NCI-H1048 (cell line): ENCODE measurements at regions not wholly inside any gene's neighbourhood (a gene's known extent, or its start where the extent isn't known, plus 50 kb on each side); places are given as distances from the start of the nearest gene placed in this dataset.
"Not testable (repeated sequence)": the region's sequence is repeated elsewhere in the genome, so short reads cannot be mapped to it uniquely, and the experiment has no call there.

Experiments used
- DNase-seq: peaks from one replicate; lab custom pipeline; 2025; lab: John Stamatoyannopoulos, UW

GRCh38 chr5:38678697-38679096, 122.3 kb upstream of the LIFR start:
- DNase-seq = not testable (repeated sequence)

DNA sequence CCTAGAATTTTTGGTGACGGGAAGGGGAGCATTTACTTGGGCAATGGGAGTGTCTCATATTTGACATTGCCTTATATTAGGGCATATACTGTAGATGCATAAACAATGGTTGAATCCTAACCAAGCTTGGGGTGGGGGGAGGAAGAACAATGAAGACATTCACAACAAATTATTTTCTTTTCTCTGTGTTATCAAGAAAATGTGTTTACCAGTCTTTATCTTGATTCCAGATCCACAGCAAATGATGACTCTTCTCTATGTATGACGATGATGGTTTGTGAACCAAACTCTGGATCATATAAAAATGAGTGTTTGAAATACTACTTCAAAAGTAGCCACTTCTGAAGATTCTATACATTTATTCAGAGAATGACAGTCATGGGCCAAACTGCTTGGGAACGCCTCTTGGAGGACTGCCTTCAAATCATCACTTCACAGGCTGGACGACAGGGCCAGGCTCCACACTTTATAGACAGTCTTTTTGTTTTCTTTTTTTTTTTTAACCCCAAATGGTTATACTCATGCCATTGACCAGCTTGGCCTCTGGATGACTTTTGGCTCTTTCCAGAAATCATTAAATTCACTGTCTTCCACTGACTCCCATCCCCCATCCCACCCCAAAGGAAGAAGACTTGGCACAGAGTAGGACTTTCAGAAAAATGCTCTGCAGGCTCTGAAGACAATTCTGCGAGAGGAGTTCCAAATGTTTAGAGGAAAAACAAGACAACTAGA, 123.8 kb upstream of the LIFR start:
- DNase-seq = no peak

- DNase-seq = no peak
These were observed 124.7 kb upstream of the LIFR start for GRCh38 chr5:38681029-38681706.

DNA sequence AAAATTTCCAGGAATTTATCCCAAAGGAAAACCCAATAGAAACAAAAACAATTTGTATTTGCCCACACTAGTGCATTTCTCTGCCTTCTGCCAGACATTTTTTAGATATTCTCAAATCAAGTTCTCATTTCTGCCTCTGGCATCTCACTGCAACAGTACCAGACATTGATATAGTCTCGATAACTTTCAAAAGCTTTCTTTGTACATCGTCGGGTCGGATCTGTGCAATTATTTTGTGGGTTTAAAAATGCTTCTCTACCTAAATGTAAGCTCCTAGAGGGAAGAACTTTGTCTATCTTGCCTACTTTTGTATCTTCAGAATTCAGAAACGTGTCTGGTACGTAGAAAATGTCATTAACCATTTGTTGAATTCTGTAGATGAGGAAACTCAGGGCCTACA, 125.5 kb upstream of the LIFR start:
- no peak for DNase-seq

DNA sequence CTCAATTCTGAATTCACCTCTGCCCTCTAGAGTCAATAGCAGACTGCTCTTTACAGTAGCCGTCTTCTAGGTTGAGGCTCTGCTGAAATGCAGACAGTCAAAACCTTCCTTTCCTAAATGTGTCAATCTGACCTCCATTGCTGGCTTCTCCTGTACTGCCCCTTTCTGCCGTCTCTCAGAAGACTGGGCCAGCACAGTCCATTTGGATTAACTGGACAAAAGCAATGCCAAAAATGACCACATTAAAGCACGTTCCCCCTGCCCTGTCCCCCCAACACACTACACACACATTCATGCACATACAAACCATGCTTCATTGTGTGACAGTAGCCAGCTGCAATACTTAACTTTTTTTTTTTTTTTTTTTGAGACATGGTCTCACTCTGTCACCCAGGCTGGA, 130.2 kb upstream of the LIFR start:
- DNase-seq = no peak

DNA sequence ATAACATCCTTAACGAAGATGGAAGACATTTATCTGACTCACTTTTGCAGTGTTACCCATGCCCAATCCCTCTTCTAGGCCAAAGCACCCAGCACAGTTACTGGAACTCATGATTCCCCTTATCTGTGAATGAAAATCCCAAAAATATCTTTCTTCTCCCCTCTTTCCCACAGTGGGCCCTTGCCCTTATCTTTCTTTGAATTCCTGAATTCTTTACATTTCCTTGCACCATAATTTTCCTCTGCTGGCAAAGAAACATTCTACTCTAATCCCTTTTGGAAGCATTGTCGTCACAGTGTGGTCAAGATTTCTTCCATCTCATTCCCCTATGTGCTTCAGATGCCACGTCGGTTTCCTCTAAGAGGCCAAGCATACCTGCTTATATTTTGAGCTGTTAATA, 135.9 kb upstream of the LIFR start:
- DNase-seq = no peak

DNA sequence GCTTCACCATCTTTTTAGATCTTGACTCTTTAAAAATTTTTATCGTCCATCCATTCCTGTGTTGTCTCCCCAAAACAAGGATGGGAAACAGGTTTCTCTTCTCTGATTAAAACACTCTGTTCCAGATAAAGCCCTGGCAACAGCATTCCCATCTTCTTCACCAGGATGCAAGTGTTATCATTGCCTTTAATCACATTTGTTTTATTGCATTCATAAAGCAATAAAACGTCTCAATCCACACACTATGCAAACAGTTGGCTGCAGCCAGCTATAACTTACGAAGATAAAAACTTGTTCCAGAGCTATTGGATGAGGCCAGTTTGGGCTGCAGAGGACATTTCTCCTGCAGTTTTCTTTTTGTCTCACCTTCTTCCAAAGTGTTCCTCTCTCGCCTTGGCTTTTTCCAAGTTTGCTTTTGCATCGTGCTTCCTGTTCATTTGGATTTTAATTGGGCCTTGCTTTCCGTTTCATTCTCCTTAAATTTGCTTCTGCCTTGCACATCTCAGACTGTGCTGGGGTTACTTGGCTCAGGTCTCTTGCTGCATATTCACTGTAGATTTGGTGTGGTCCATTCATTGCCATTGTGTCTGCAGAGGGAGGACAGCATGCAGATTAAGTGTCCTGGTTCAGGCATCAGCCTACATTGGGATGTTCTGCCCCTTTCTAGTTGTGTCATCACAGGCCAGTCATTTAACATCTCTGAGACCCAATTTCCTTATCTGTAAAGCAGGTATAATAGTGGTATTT, 136.5 kb upstream of the LIFR start:
- DNase-seq = no peak

- DNase-seq = no peak
These were observed 138.8 kb upstream of the LIFR start for GRCh38 chr5:38695021-38695958.

- no peak for DNase-seq
These were observed 140.6 kb upstream of the LIFR start for GRCh38 chr5:38697013-38697412.

- DNase-seq = not testable (repeated sequence)
These were observed 140.3 kb upstream of the OSMR start for GRCh38 chr5:38705529-38705928.

DNA sequence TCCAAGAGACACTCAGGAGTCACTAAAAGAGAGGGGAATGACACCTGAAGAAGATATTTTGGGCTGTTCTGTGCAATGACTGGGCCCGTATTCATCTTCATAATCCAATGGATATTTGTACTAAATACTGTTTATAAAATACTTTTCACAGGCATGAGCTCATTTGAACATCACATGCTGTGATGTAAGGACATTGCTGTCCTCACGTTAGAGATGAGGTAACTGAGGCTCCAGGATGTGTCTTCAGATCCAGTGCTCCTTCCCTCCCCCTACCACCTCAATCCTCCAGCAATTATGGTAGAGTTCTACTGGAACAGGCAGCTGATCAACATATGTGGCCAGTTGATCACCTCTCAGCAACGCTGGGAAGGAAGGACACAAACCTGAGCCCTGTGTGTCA, 139.4 kb upstream of the OSMR start:
- DNase-seq = no peak

DNA sequence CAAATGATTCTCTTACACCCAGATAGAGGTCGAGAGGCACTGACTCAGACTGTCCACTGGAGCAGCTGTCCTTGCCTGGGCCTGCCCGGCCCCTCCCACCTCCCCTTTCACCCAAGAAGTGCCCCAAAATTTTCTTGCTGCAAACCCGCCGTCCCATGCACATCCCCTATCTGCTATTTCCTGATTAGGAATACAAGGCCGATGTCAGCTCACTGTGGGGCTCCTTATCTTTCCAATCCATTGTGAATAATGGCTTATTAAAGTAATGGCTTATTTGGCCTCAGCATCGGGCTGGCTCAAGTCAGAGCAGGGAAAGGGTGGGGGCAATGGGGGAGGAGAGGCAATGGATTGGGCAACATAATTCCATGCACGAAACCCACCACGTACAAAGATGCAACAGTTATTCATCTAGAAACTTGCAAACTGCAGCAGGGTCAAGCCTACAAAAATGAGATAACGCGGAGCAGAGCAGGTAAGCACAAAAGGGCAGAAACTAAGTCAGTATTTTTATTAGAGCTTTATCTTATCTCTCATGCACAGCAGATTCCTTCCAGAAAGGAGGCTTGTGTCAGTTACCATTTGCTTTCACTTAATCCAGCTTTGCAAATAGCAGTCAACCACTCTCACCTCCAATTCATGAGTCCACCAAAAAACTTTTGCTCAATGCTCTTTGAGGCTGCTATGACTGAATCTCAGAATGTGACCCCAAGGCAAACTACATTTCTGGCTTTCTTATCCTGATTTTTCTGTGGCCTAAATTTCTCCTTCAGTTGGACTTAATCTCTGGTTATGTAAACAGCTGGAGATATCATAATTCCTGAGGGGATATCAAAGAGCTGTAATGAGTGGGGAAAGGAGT, 138.2 kb upstream of the OSMR start:
- DNase-seq = no peak

DNA sequence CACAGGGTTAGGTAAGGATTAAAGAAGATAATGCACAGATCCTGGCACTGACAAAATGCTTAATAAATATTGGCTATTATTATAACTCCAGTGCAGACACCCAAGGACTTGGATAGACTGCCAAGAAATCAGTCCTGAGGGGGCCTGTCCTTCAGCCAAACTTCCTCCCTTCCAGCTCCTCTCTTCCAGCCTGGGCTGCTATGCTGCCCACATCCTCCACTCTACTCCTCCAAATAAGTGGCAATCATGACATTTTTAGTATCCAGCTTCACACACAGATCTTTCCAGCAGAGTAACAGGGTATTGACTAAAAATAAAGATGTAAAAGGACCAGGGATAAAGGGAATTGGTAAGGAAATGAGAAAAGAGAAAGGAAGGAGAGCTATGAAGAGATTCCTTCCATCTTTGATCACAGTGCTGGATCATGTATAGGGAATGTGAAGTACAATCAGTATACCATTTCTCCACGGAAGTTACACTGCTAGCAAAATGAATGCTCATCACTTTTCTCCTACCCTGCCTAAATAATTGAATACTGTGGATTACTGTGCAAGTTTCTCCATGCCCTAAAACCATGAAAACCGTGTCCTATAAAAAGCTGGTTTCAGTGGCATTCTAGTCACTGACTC, 136.0 kb upstream of the OSMR start:
- DNase-seq = no peak

- no peak for DNase-seq
These were observed 135.2 kb upstream of the OSMR start for GRCh38 chr5:38710627-38711026.

DNA sequence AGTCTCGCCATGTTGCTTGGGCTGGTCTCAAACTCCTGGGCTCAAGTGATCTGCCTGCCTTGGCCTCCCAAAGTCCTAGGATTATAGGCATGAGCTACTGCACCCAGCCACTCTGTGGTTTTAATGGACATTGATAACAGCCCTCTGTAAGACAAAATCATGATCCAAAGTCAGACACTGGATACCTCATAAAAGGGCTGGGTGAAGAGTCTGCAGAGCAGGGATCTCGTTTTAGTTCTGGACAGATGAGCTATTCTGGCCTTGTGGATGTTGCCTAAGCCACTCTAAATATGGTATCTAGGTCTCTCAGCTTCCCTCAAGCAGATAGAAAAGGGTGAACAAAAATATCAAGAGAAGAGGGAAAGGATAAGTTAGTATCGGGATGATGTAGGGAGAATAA, 133.4 kb upstream of the OSMR start:
- DNase-seq = no peak

- no peak for DNase-seq
These were observed 131.6 kb upstream of the OSMR start for GRCh38 chr5:38714240-38714639.

- no peak for DNase-seq
These were observed 131.0 kb upstream of the OSMR start for GRCh38 chr5:38714703-38715355.

- DNase-seq = no peak
These were observed 130.1 kb upstream of the OSMR start for GRCh38 chr5:38715696-38716095.

- DNase-seq = no peak
These were observed 129.3 kb upstream of the OSMR start for GRCh38 chr5:38716516-38716915.

GRCh38 chr5:38718771-38719391, 126.9 kb upstream of the OSMR start:
- no peak for DNase-seq
